ENCODE measurements at regions not wholly inside any gene's neighbourhood (a gene's known extent, or its start where the extent isn't known, plus 50 kb on each side); places are given as distances from the start of the nearest gene placed in this dataset.
A peak's percentile ranks its signal among the peaks of the same experiment; 100 is the strongest.

GRCh38 chr4:128371876-128372275, 84.3 kb upstream of the PGRMC2 start:
- DNase-seq, result peak; percentile 31
- 70 to 79% methylated on average over 2 of the region's 2 CpGs for WGBS, 2 experiments (ENCODE audit: low coverage in 1 of 2, low lambda C conversion rate in 2 of 2, missing lambda C conversion rate in 2 of 2)
- no peak overlapping the region for H3K4me3 ChIP-seq
- in situ Hi-C loops (cut with MboI), result no loop called here
- no peak overlapping the region for H2AFZ ChIP-seq
- no peaks in the 10 kb centered on the region for H3K36me3 ChIP-seq (ENCODE audit: low read depth)
- no peaks in the 10 kb centered on the region for H3K9me2 ChIP-seq (ENCODE audit: insufficient read depth)
- H3K27ac ChIP-seq, result peak overlapping the region; percentile 49
- peak overlapping the region; percentile 13 for H3K4me2 ChIP-seq (ENCODE audit: unreplicated experiment)
- no peaks in the 10 kb centered on the region for H3K27me3 ChIP-seq (replicated peaks; ENCODE audit: insufficient read depth)
- no peak overlapping the region for H3K9ac ChIP-seq
- H3K4me1 ChIP-seq (ENCODE audit: insufficient read depth), result peaks cover 24% of the 10 kb centered on the region
- no peaks in the 10 kb centered on the region for H3K79me2 ChIP-seq (ENCODE audit: insufficient read depth)
- no peaks in the 10 kb centered on the region for H3K9me3 ChIP-seq (ENCODE audit: low read depth)
- no peak for TF ChIP-seq EZH2phosphoT487 (IDR thresholded peaks at IDR 0.05; ENCODE audit: insufficient read depth, low read depth)
- TF ChIP-seq EZH2 (IDR thresholded peaks at IDR 0.05; ENCODE audit: insufficient read depth, poor library complexity, severe bottlenecking), result no peak
- H3F3A ChIP-seq (ENCODE audit: insufficient read depth), result peaks cover 20% of the 10 kb centered on the region
- no peaks in the 10 kb centered on the region for H4K20me1 ChIP-seq (ENCODE audit: insufficient read depth)

- Histone ChIP-seq H3K27me3 (replicated peaks; ENCODE audit: insufficient read depth) (no peaks in the 10 kb centered on the region), H3K4me3 (no peak overlapping the region), H3K9me2 (ENCODE audit: insufficient read depth) (no peaks in the 10 kb centered on the region), H4K20me1 (ENCODE audit: insufficient read depth) (no peaks in the 10 kb centered on the region), H2AFZ (no peak overlapping the region; the same call in 1 of the 2 replicates), H3K27ac (peak overlapping the region; percentile 49), H3K4me2 (ENCODE audit: unreplicated experiment) (peak overlapping the region; percentile 13), H3K36me3 (ENCODE audit: low read depth) (no peaks in the 10 kb centered on the region), H3K9me3 (ENCODE audit: low read depth) (no peaks in the 10 kb centered on the region), H3K79me2 (ENCODE audit: insufficient read depth) (no peaks in the 10 kb centered on the region), H3K9ac (no peak overlapping the region), H3F3A (ENCODE audit: insufficient read depth) (peaks cover 20% of the 10 kb centered on the region), H3K4me1 (ENCODE audit: insufficient read depth) (peaks cover 24% of the 10 kb centered on the region)
- DNase-seq, result peak; percentile 74
- TF ChIP-seq EZH2 (IDR thresholded peaks at IDR 0.05; ENCODE audit: insufficient read depth, poor library complexity, severe bottlenecking) (no peak), EZH2phosphoT487 (IDR thresholded peaks at IDR 0.05; ENCODE audit: insufficient read depth, low read depth) (no peak)
- in situ Hi-C loops (cut with MboI), result no loop called here
- 10% methylated on average over 8 of the region's 8 CpGs for WGBS, 2 experiments (ENCODE audit: low coverage in 1 of 2, low lambda C conversion rate in 2 of 2, missing lambda C conversion rate in 2 of 2)
Measured at GRCh38 chr4:128371001-128371777, 83.6 kb upstream of the PGRMC2 start.

GRCh38 chr4:128366212-128366611, 78.6 kb upstream of the PGRMC2 start:
- Histone ChIP-seq H4K20me1 (ENCODE audit: insufficient read depth) (no peaks in the 10 kb centered on the region), H3K79me2 (ENCODE audit: insufficient read depth) (no peaks in the 10 kb centered on the region), H3K36me3 (ENCODE audit: low read depth) (no peaks in the 10 kb centered on the region), H3F3A (ENCODE audit: insufficient read depth) (peaks cover 7% of the 10 kb centered on the region), H3K9me2 (ENCODE audit: insufficient read depth) (no peaks in the 10 kb centered on the region), H3K4me1 (ENCODE audit: insufficient read depth) (peaks cover 17% of the 10 kb centered on the region), H3K9me3 (ENCODE audit: low read depth) (no peaks in the 10 kb centered on the region), H3K4me3 (no peak overlapping the region), H2AFZ (no peak overlapping the region), H3K27me3 (replicated peaks; ENCODE audit: insufficient read depth) (no peaks in the 10 kb centered on the region), H3K27ac (no peak overlapping the region), H3K4me2 (ENCODE audit: unreplicated experiment) (no peak overlapping the region), H3K9ac (no peak overlapping the region)
- TF ChIP-seq EZH2phosphoT487 (IDR thresholded peaks at IDR 0.05; ENCODE audit: insufficient read depth, low read depth) (no peak), EZH2 (IDR thresholded peaks at IDR 0.05; ENCODE audit: insufficient read depth, poor library complexity, severe bottlenecking) (no peak)
- 93 to 95% methylated on average over 4 of the region's 4 CpGs for WGBS, 2 experiments (ENCODE audit: low coverage in 1 of 2, low lambda C conversion rate in 2 of 2, missing lambda C conversion rate in 2 of 2)
- DNase-seq, result no peak
- in situ Hi-C loops (cut with MboI), result no loop called here

GRCh38 chr4:128364565-128364964, 77.0 kb upstream of the PGRMC2 start:
- 94 to 98% methylated on average over 7 of the region's 7 CpGs for WGBS, 2 experiments (ENCODE audit: low coverage in 1 of 2, low lambda C conversion rate in 2 of 2, missing lambda C conversion rate in 2 of 2)
- H3F3A ChIP-seq (ENCODE audit: insufficient read depth), result no peaks in the 10 kb centered on the region
- H3K27ac ChIP-seq, result no peak overlapping the region
- in situ Hi-C loops (cut with MboI), result no loop called here
- no peak overlapping the region for H3K9ac ChIP-seq
- DNase-seq, result no peak
- no peaks in the 10 kb centered on the region for H3K36me3 ChIP-seq (ENCODE audit: low read depth)
- H2AFZ ChIP-seq, result no peak overlapping the region
- H3K9me2 ChIP-seq (ENCODE audit: insufficient read depth), result no peaks in the 10 kb centered on the region
- H3K4me3 ChIP-seq, result no peak overlapping the region
- H3K4me2 ChIP-seq (ENCODE audit: unreplicated experiment), result no peak overlapping the region
- TF ChIP-seq EZH2phosphoT487 (IDR thresholded peaks at IDR 0.05; ENCODE audit: insufficient read depth, low read depth) (no peak), EZH2 (IDR thresholded peaks at IDR 0.05; ENCODE audit: insufficient read depth, poor library complexity, severe bottlenecking) (no peak)
- no peaks in the 10 kb centered on the region for H3K79me2 ChIP-seq (ENCODE audit: insufficient read depth)
- H3K27me3 ChIP-seq (replicated peaks; ENCODE audit: insufficient read depth), result no peaks in the 10 kb centered on the region
- H3K9me3 ChIP-seq (ENCODE audit: low read depth), result no peaks in the 10 kb centered on the region
- no peaks in the 10 kb centered on the region for H4K20me1 ChIP-seq (ENCODE audit: insufficient read depth)
- peaks cover 6% of the 10 kb centered on the region for H3K4me1 ChIP-seq (ENCODE audit: insufficient read depth)

All from GM23248 (cell line).